ENCODE measurements at regions not wholly inside any gene's neighbourhood (a gene's known extent, or its start where the extent isn't known, plus 50 kb on each side); places are given as distances from the start of the nearest gene placed in this dataset.

DNA sequence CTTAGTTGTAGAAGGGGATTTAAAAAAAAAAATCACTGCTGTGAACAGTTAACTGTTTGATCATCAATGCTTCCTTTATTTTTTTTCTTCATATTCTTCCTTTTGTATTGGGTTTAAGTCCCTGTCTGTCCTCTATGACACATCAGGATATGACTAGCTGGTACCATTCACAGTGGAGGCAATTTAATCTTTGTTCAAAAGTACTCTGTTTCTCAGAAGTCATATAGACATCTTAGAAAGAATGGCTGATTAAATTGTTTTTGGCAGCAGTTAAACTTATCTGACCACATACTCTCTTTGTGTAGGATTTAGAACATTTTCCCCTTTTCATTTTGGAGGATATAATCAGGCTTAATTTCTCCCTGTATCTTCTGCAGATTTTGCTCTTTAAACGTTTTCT is 807.8 kb upstream of the CDH2 start:
- CTCF ChIA-PET (ENCODE audit: partially characterized antibody), result no interaction called here
- no peak overlapping the region for H3K4me2 ChIP-seq (ENCODE audit: insufficient read depth in 1 of 2, low read depth in 2 of 2, low read length in 2 of 2)
- no peak for FAIRE-seq

More for the DNA sequence above, 807.8 kb upstream of the CDH2 start:
- no peak for DNase-seq (ENCODE audit: low read depth in 1 of 2, low spot score in 2 of 2)
- Histone ChIP-seq H3K4ac (replicated peaks; ENCODE audit: insufficient read length, low read depth, low read length) (no peak overlapping the region), H3K9me3 (ENCODE audit: insufficient read depth in 2 of 2, low read depth in 1 of 2, low read length in 1 of 2) (no peaks in the 10 kb centered on the region), H3K79me1 (ENCODE audit: low read depth, low read length) (no peaks in the 10 kb centered on the region), H3K27me3 (replicated peaks in 1 of 4; ENCODE audit: control insufficient read depth in 3 of 4, extremely low read depth in 1 of 4, insufficient read depth in 3 of 4, low read length in 3 of 4) (no peaks in the 10 kb centered on the region), H3K18ac (ENCODE audit: extremely low read depth, low read length) (no peak overlapping the region), H3K56ac (replicated peaks; ENCODE audit: insufficient read length, low read depth, low read length) (no peak overlapping the region), H3K14ac (ENCODE audit: insufficient read length) (no peak overlapping the region), H3K23me2 (ENCODE audit: low read depth, low read length) (no peaks in the 10 kb centered on the region), H3K79me2 (ENCODE audit: control insufficient read depth in 1 of 2, insufficient read depth in 2 of 2, low read length in 2 of 2) (no peaks in the 10 kb centered on the region), H3K4me3 (ENCODE audit: extremely low read depth in 1 of 4, insufficient read depth in 2 of 4, low read depth in 3 of 4, low read length in 4 of 4) (no peak overlapping the region), H4K8ac (ENCODE audit: extremely low read depth, insufficient read depth, low read length) (no peak overlapping the region), H4K5ac (ENCODE audit: insufficient read length, low read depth, low read length) (no peak overlapping the region), H4K91ac (replicated peaks; ENCODE audit: insufficient read length, low read length) (no peak overlapping the region), H4K20me1 (replicated peaks in 1 of 2; ENCODE audit: control insufficient read depth in 1 of 2, insufficient read depth in 2 of 2, low read length in 2 of 2) (no peaks in the 10 kb centered on the region), H2BK5ac (ENCODE audit: low read depth, low read length) (no peak overlapping the region), H3K27ac (ENCODE audit: low read depth, low read length) (no peak overlapping the region), H3K9ac (replicated peaks in 1 of 4; ENCODE audit: extremely low read depth in 1 of 4, low read depth in 3 of 4, low read length in 3 of 4) (no peak overlapping the region), H2BK12ac (ENCODE audit: low read depth, low read length) (no peak overlapping the region), H2AFZ (ENCODE audit: low read length) (no peak overlapping the region), H2BK15ac (ENCODE audit: low read length) (no peak overlapping the region), H2BK120ac (replicated peaks; ENCODE audit: low read depth, low read length) (no peak overlapping the region), H3K23ac (ENCODE audit: insufficient read length) (no peak overlapping the region), H3K36me3 (ENCODE audit: control insufficient read depth in 2 of 4, insufficient read depth in 4 of 4, low read length in 3 of 4) (no peaks in the 10 kb centered on the region), H2BK20ac (ENCODE audit: low read length) (no peak overlapping the region), H3K4me1 (replicated peaks in 1 of 4; ENCODE audit: control insufficient read depth in 3 of 4, insufficient read depth in 4 of 4, low read length in 3 of 4) (no peaks in the 10 kb centered on the region), H2AK5ac (ENCODE audit: low read depth, low read length) (no peak overlapping the region)
- TF ChIP-seq, protein P1, sequence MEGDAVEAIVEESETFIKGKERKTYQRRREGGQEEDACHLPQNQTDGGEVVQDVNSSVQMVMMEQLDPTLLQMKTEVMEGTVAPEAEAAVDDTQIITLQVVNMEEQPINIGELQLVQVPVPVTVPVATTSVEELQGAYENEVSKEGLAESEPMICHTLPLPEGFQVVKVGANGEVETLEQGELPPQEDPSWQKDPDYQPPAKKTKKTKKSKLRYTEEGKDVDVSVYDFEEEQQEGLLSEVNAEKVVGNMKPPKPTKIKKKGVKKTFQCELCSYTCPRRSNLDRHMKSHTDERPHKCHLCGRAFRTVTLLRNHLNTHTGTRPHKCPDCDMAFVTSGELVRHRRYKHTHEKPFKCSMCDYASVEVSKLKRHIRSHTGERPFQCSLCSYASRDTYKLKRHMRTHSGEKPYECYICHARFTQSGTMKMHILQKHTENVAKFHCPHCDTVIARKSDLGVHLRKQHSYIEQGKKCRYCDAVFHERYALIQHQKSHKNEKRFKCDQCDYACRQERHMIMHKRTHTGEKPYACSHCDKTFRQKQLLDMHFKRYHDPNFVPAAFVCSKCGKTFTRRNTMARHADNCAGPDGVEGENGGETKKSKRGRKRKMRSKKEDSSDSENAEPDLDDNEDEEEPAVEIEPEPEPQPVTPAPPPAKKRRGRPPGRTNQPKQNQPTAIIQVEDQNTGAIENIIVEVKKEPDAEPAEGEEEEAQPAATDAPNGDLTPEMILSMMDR (IDR thresholded peaks at IDR 0.05; ENCODE audit: control extremely low read depth in 1 of 3, insufficient read depth in 1 of 3, low read depth in 1 of 3, low read length in 3 of 3), result no peak
- no peak for TF ChIP-seq TCF12 (IDR thresholded peaks at IDR 0.05; ENCODE audit: low read depth, low read length)
- no peak for TF ChIP-seq CBX8 (IDR thresholded peaks at IDR 0.05; ENCODE audit: borderline replicate concordance, low read depth, low read length)
- TF ChIP-seq TAF1 (IDR thresholded peaks at IDR 0.05; ENCODE audit: low read depth, low read length), result no peak
- no peak for TF ChIP-seq EGR1 (IDR thresholded peaks at IDR 0.05; ENCODE audit: borderline replicate concordance, low read depth, low read length)
- TF ChIP-seq BCL11A (IDR thresholded peaks at IDR 0.05; ENCODE audit: low read depth in 2 of 2, low read length in 2 of 2), result no peak
- TF ChIP-seq SP1 (IDR thresholded peaks at IDR 0.05; ENCODE audit: low read depth, low read length), result no peak
- no peak for TF ChIP-seq CHD1 (IDR thresholded peaks at IDR 0.05; ENCODE audit: low read depth, low read length)
- 55% methylated on average over 1 of the region's 1 CpG; no CpG with 5 or more reads in 1 of the 2 experiments for WGBS, 2 experiments (ENCODE audit: extremely low coverage in 1 of 2, insufficient coverage in 1 of 2, insufficient read length in 1 of 2, insufficient replicate concordance in 2 of 2, low coverage in 1 of 2, low lambda C conversion rate in 2 of 2, missing lambda C conversion rate in 1 of 2)
- POLR2A ChIA-PET (ENCODE audit: partially characterized antibody), result no interaction called here
